Inflammatory macrophage treated with lipopolysaccharide for 1 hour (primary cell): ENCODE measurements at regions not wholly inside any gene's neighbourhood (a gene's known extent, or its start where the extent isn't known, plus 50 kb on each side); places are given as distances from the start of the nearest gene placed in this dataset.

ENCODE experiments used
- DNase-seq, 2 donors: peaks; one replicate each; pipeline ENCODE4 v3.0.0-alpha.2; 2020 to 2022

GRCh38 chr12:115095073-115095748, 411.2 kb upstream of the TBX3 start:
- DNase-seq: no peak

GRCh38 chr12:115094163-115094816, 410.3 kb upstream of the TBX3 start:
- no peak for DNase-seq

GRCh38 chr12:115093261-115093660, 409.3 kb upstream of the TBX3 start:
- no peak for DNase-seq

GRCh38 chr12:115090783-115091182, 406.8 kb upstream of the TBX3 start:
- DNase-seq: no peak

- no peak for DNase-seq
These were observed 405.2 kb upstream of the TBX3 start for GRCh38 chr12:115088995-115089841.

GRCh38 chr12:115088328-115088994, 404.5 kb upstream of the TBX3 start:
- no peak for DNase-seq

- no peak for DNase-seq
These were observed 401.6 kb upstream of the TBX3 start for GRCh38 chr12:115085594-115085993.

GRCh38 chr12:115079760-115080159, 395.8 kb upstream of the TBX3 start:
- DNase-seq: no peak

- no peak for DNase-seq
These were observed 395.0 kb upstream of the TBX3 start for GRCh38 chr12:115078990-115079389.

GRCh38 chr12:115078334-115078733, 394.4 kb upstream of the TBX3 start:
- DNase-seq: no peak

GRCh38 chr12:115075552-115076170, 391.7 kb upstream of the TBX3 start:
- no peak for DNase-seq

GRCh38 chr12:115074617-115075016, 390.6 kb upstream of the TBX3 start:
- DNase-seq: no peak

- no peak for DNase-seq
These were observed 388.7 kb upstream of the TBX3 start for GRCh38 chr12:115072712-115073111.

- DNase-seq: no peak
These were observed 386.3 kb upstream of the TBX3 start for GRCh38 chr12:115070313-115070712.

GRCh38 chr12:115064296-115064695, 380.3 kb upstream of the TBX3 start:
- no peak for DNase-seq

GRCh38 chr12:115062741-115063140, 378.8 kb upstream of the TBX3 start:
- no peak for DNase-seq

- DNase-seq: no peak
These were observed 376.6 kb upstream of the TBX3 start for GRCh38 chr12:115060477-115061168.

GRCh38 chr12:115057445-115057844, 373.5 kb upstream of the TBX3 start:
- no peak for DNase-seq

GRCh38 chr12:115051378-115051777, 367.4 kb upstream of the TBX3 start:
- DNase-seq: no peak

GRCh38 chr12:115049614-115050013, 365.6 kb upstream of the TBX3 start:
- DNase-seq: no peak

GRCh38 chr12:115046805-115047204, 362.8 kb upstream of the TBX3 start:
- DNase-seq: no peak

- DNase-seq: no peak
These were observed 360.1 kb upstream of the TBX3 start for GRCh38 chr12:115044073-115044472.
